ENCODE measurements at regions not wholly inside any gene's neighbourhood (a gene's known extent, or its start where the extent isn't known, plus 50 kb on each side); places are given as distances from the start of the nearest gene placed in this dataset.

- TF ChIP-seq EZH2 (IDR thresholded peaks at IDR 0.05; ENCODE audit: insufficient read depth, poor library complexity, severe bottlenecking) (no peak), EZH2phosphoT487 (IDR thresholded peaks at IDR 0.05; ENCODE audit: insufficient read depth, low read depth) (no peak)
Observed at GRCh38 chr5:135138116-135138850, 104.3 kb upstream of the PITX1 start.
